Mesenchymal stem cell (in vitro differentiated cells and primary cell): ENCODE measurements at regions not wholly inside any gene's neighbourhood (a gene's known extent, or its start where the extent isn't known, plus 50 kb on each side); places are given as distances from the start of the nearest gene placed in this dataset. TPM values are rescaled to one million over a fixed set of nuclear protein-coding genes. Genes with fewer than 3 reads are reported as not detected.
A peak's percentile ranks its signal among the peaks of the same experiment; 100 is the strongest.

ENCODE experiments used
- DNase-seq: peaks from one replicate; pipeline ENCODE4 v3.0.0-alpha.2; 2013
- H2AFZ ChIP-seq: one replicate; pipeline ENCODE4 v1.6.1; 2013; ENCODE audit warnings: low read depth, mild to moderate bottlenecking, control low read depth, inconsistent platforms, low read length, moderate library complexity
- H2AK5ac ChIP-seq: 2 replicates; pipeline ENCODE4 v1.6.1; 2013; ENCODE audit warnings: low read length, moderate library complexity, mild to moderate bottlenecking, inconsistent platforms; ENCODE audit not compliant: severe bottlenecking
- H2BK120ac ChIP-seq: one replicate; pipeline ENCODE4 v1.6.1; 2013; ENCODE audit warnings: low read depth, mild to moderate bottlenecking, inconsistent platforms, low read length, moderate library complexity
- H2BK12ac ChIP-seq, 2 experiments: one replicate each; pipeline ENCODE4 v1.6.1; 2013; ENCODE audit warnings: inconsistent platforms in 2 of 2, low read length in 2 of 2, mild to moderate bottlenecking in 2 of 2, moderate library complexity in 2 of 2, control low read depth in 1 of 2
- H2BK15ac ChIP-seq: one replicate; pipeline ENCODE4 v1.6.1; 2013; ENCODE audit warnings: mild to moderate bottlenecking, low read depth, inconsistent platforms; ENCODE audit not compliant: poor library complexity, severe bottlenecking
- H2BK5ac ChIP-seq: 2 replicates; pipeline ENCODE4 v1.6.1; 2013; ENCODE audit warnings: low read depth, mild to moderate bottlenecking, low read length, control low read depth, inconsistent platforms; ENCODE audit not compliant: poor library complexity, severe bottlenecking
- H3K14ac ChIP-seq, 2 experiments: one replicate each; pipeline ENCODE4 v1.6.1; 2013; ENCODE audit warnings: inconsistent platforms in 2 of 2, low read length in 2 of 2, control low read depth in 1 of 2, mild to moderate bottlenecking in 1 of 2, moderate library complexity in 1 of 2
- H3K18ac ChIP-seq, 2 experiments: one replicate each; pipeline ENCODE4 v1.6.1; 2013; ENCODE audit warnings: inconsistent platforms in 2 of 2, low read length in 2 of 2, control low read depth in 1 of 2, low read depth in 1 of 2, mild to moderate bottlenecking in 1 of 2
- H3K23ac ChIP-seq, 2 experiments: one replicate each; pipeline ENCODE4 v1.6.1; 2013; ENCODE audit warnings: inconsistent platforms in 2 of 2, low read length in 2 of 2, mild to moderate bottlenecking in 2 of 2, moderate library complexity in 2 of 2, control low read depth in 1 of 2
- H3K27ac ChIP-seq: 2 replicates; pipeline ENCODE4 v1.5.1; 2013; ENCODE audit warnings: mild to moderate bottlenecking, moderate library complexity, low read length, control low read depth, inconsistent platforms; ENCODE audit not compliant: poor library complexity, severe bottlenecking
- H3K27me3 ChIP-seq, 2 experiments: 2 replicates each; pipeline versions ENCODE4 v1.6.1 to v1.7.0; 2013; ENCODE audit warnings: low read length in 2 of 2, mild to moderate bottlenecking in 2 of 2, moderate library complexity in 2 of 2, control low read depth in 1 of 2, inconsistent platforms in 1 of 2; ENCODE audit not compliant: control insufficient read depth in 1 of 2, insufficient read depth in 1 of 2
- H3K36me3 ChIP-seq, 2 experiments: 2 replicates each; pipeline versions ENCODE4 v1.6.1 to v1.7.0; 2013; ENCODE audit warnings: low read length in 2 of 2, control low read depth in 1 of 2, inconsistent platforms in 1 of 2, low read depth in 1 of 2, mild to moderate bottlenecking in 1 of 2; ENCODE audit not compliant: insufficient read depth in 2 of 2, control insufficient read depth in 1 of 2
- H3K4ac ChIP-seq, 2 experiments: one replicate each; pipeline ENCODE4 v1.6.1; 2013; ENCODE audit warnings: inconsistent platforms in 2 of 2, low read length in 2 of 2, mild to moderate bottlenecking in 2 of 2, moderate library complexity in 2 of 2, control low read depth in 1 of 2, low read depth in 1 of 2
- H3K4me1 ChIP-seq: 2 replicates; pipeline ENCODE4 v1.6.1; 2013; ENCODE audit warnings: low read depth, low read length, control low read depth; ENCODE audit not compliant: control insufficient read depth, insufficient read depth
- H3K4me2 ChIP-seq: 2 replicates; pipeline ENCODE4 v1.6.1; 2013; ENCODE audit warnings: low read length, mild to moderate bottlenecking, inconsistent platforms; ENCODE audit not compliant: poor library complexity, severe bottlenecking
- H3K4me3 ChIP-seq, 2 experiments: 2 replicates each; pipeline versions ENCODE4 v1.5.1 to v1.7.0; 2013; ENCODE audit warnings: low read length in 2 of 2, mild to moderate bottlenecking in 2 of 2, control low read depth in 1 of 2, low read depth in 1 of 2; ENCODE audit not compliant: insufficient read depth in 1 of 2
- H3K79me1 ChIP-seq: replicated peaks from 2 replicates; pipeline ENCODE4 v1.6.1; 2013; ENCODE audit warnings: mild to moderate bottlenecking, control low read depth, low read length, inconsistent platforms; ENCODE audit not compliant: poor library complexity, severe bottlenecking
- H3K9ac ChIP-seq: 2 replicates; pipeline ENCODE4 v1.7.0; 2013; ENCODE audit warnings: mild to moderate bottlenecking, low read length, moderate library complexity
- H3K9me3 ChIP-seq: 2 replicates; pipeline ENCODE4 v1.7.0; 2013; ENCODE audit warnings: mild to moderate bottlenecking, low read length; ENCODE audit not compliant: control insufficient read depth
- H4K8ac ChIP-seq: one replicate; pipeline ENCODE4 v1.6.1; 2013; ENCODE audit warnings: inconsistent platforms, mild to moderate bottlenecking, low read length, moderate library complexity
- H4K91ac ChIP-seq: one replicate; pipeline ENCODE4 v1.6.1; 2013; ENCODE audit warnings: mild to moderate bottlenecking, low read length, inconsistent platforms
- WGBS: methylation state at CpG from one replicate; pipeline ENCODE4 v1.1.7; 2013; ENCODE audit warnings: mixed read lengths; 5-methylcytosine and 5-hydroxymethylcytosine counted together
- small RNA-seq: library from polyadenylated mRNA; stranded (forward); fragments of <200 nt; extraction: miRNeasy Mini kit (QIAGEN cat#:217004); gene quantifications from one replicate; pipeline ENCODE3, GENCODE V24; 2013; ENCODE audit warnings: low read depth

GRCh38 chr1:39153684-39154083 lies 50.8 kb upstream of the MACF1 start:
- 72% methylated on average over 2 of the region's 2 CpGs for WGBS
- peaks cover 20% of the 10 kb centered on the region for H3K4me1 ChIP-seq
- peak overlapping the region in 1 of 2 experiments; percentile 35 for H3K14ac ChIP-seq
- H2BK5ac ChIP-seq = no peak overlapping the region
- peak overlapping the region; percentile 1 to 56 for H3K4ac ChIP-seq
- H3K9ac ChIP-seq = no peak overlapping the region
- no peak overlapping the region for H3K4me3 ChIP-seq
- no peak overlapping the region for H3K4me2 ChIP-seq
- H3K23ac ChIP-seq = peak overlapping the region in 1 of 2 experiments; percentile 5
- no peaks in the 10 kb centered on the region for H3K9me3 ChIP-seq
- H2BK12ac ChIP-seq = peak overlapping the region; percentile 85 to 98
- no peak overlapping the region for H2AFZ ChIP-seq
- H4K8ac ChIP-seq = peak overlapping the region; percentile 87
- no peaks in the 10 kb centered on the region for H3K79me1 ChIP-seq
- peaks cover 5 to 8% of the 10 kb centered on the region in 2 experiments for H3K36me3 ChIP-seq
- peak overlapping the region; percentile 3 for H3K27ac ChIP-seq
- no peak overlapping the region for H2BK15ac ChIP-seq
- no peaks in the 10 kb centered on the region for H3K27me3 ChIP-seq
- H3K18ac ChIP-seq = peak overlapping the region; percentile 86 to 93
- peak overlapping the region; percentile 9 for H2BK120ac ChIP-seq
- no peak for DNase-seq
- peak overlapping the region; percentile 77 for H4K91ac ChIP-seq
- peak overlapping the region; percentile 63 for H2AK5ac ChIP-seq

DNA sequence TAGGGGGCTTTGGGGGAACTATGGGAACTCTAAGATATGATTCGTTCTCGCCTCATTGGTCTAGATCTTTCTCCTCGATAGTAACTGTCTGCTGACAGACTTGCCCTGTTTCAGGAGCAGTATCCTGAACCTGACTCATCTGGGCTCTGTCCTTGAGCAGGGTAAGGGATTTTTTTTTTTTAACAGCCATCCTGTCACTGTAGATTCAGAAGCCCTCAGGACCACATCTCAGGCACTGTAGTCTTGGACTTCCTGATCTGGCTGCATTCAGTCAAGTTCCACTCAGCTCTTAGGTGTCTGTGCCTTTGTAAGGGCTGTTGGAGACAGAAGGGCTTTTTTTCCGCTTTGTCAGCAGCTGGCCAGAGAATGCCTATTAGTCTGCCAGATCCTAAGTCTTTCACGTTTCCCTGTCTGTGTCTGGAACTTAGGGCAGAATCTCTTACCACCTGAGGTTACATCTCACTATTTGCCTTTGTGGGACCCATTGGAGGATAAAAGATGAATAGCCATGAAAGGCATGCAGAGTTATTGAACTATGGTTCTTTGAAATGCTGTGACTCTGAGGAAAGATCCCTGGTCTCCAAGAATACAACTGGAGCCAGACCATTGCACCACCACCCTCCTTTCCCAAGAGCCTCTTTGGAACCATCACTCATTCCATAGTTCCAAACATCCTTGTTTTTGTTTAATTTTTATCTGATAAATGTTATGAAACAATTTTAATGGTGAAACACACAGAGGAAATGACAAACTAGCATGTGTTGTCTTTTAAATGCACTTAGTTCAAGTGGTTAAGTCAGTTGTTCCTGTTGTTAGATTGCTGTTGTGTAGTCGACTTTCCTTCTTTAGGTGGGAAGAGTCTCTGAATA lies 49.7 kb upstream of the MACF1 start:
- no peaks in the 10 kb centered on the region for H3K79me1 ChIP-seq
- no peaks in the 10 kb centered on the region for H3K9me3 ChIP-seq
- peak overlapping the region; percentile 88 for H4K8ac ChIP-seq
- no peak overlapping the region for H2BK5ac ChIP-seq
- H3K18ac ChIP-seq = peak overlapping the region; percentile 85 to 97
- H2BK12ac ChIP-seq = peak overlapping the region; percentile 37 to 80
- no peaks in the 10 kb centered on the region for H3K27me3 ChIP-seq
- peak; percentile 98 for DNase-seq
- no peak overlapping the region for H2BK15ac ChIP-seq
- no peak overlapping the region for H3K4me3 ChIP-seq
- 18% methylated on average over 5 of the region's 6 CpGs for WGBS
- H3K23ac ChIP-seq = no peak overlapping the region
- no peak overlapping the region for H2AK5ac ChIP-seq
- peak overlapping the region; percentile 77 for H3K27ac ChIP-seq
- H3K4me2 ChIP-seq = no peak overlapping the region
- H2AFZ ChIP-seq = no peak overlapping the region
- H3K14ac ChIP-seq = no peak overlapping the region
- H3K4me1 ChIP-seq = peaks cover 22% of the 10 kb centered on the region
- peaks cover 8% of the 10 kb centered on the region in 2 experiments for H3K36me3 ChIP-seq
- peak overlapping the region; percentile 49 to 56 for H3K4ac ChIP-seq
- H3K9ac ChIP-seq = peak overlapping the region; percentile 58
- peak overlapping the region; percentile 76 for H2BK120ac ChIP-seq
- no peak overlapping the region for H4K91ac ChIP-seq

Small RNA genes lying in the stretch of these regions (small RNA-seq; reads per million reads assigned to genes)
- gene RNA5SP44 = not detected
- not detected for gene RNU6-608P
